ENCODE measurements at regions not wholly inside any gene's neighbourhood (a gene's known extent, or its start where the extent isn't known, plus 50 kb on each side); places are given as distances from the start of the nearest gene placed in this dataset.

DNA sequence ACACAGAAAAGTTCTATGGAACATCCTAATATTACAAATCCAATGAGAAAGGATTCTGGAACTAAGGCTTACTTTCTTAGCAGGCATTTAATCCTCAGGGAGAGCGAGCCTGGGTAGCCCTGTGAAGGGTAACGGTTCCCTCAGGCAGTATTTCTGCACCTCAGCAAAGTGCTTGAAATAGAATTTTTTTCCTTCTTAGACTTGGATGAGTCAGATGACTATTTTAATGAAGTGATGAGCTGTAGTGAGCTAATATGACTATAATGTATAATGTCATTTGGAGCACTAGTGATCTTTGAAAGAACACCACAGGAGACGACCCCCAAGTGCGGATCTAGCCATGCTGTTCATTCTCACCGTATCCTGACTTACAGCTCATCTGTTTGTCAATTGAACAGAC lies 493.0 kb upstream of the FAM241A start:
- H3K36me3 Mint-ChIP-seq (ENCODE audit: low read depth): no peaks in the 10 kb centered on the region
- no peaks in the 10 kb centered on the region for H3K9me3 Mint-ChIP-seq
- TF ChIP-seq, protein P1, sequence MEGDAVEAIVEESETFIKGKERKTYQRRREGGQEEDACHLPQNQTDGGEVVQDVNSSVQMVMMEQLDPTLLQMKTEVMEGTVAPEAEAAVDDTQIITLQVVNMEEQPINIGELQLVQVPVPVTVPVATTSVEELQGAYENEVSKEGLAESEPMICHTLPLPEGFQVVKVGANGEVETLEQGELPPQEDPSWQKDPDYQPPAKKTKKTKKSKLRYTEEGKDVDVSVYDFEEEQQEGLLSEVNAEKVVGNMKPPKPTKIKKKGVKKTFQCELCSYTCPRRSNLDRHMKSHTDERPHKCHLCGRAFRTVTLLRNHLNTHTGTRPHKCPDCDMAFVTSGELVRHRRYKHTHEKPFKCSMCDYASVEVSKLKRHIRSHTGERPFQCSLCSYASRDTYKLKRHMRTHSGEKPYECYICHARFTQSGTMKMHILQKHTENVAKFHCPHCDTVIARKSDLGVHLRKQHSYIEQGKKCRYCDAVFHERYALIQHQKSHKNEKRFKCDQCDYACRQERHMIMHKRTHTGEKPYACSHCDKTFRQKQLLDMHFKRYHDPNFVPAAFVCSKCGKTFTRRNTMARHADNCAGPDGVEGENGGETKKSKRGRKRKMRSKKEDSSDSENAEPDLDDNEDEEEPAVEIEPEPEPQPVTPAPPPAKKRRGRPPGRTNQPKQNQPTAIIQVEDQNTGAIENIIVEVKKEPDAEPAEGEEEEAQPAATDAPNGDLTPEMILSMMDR (IDR thresholded peaks at IDR 0.05): no peak
- DNase-seq: peak; percentile 40
- H3K27me3 Mint-ChIP-seq (ENCODE audit: insufficient read depth): no peaks in the 10 kb centered on the region; the same call in none of the 2 replicates
- peaks cover 12% of the 10 kb centered on the region for H3K4me1 Mint-ChIP-seq (ENCODE audit: low read depth)
- H3K4me3 Mint-ChIP-seq: no peak overlapping the region
- H3K27ac Mint-ChIP-seq: no peak overlapping the region

DNA sequence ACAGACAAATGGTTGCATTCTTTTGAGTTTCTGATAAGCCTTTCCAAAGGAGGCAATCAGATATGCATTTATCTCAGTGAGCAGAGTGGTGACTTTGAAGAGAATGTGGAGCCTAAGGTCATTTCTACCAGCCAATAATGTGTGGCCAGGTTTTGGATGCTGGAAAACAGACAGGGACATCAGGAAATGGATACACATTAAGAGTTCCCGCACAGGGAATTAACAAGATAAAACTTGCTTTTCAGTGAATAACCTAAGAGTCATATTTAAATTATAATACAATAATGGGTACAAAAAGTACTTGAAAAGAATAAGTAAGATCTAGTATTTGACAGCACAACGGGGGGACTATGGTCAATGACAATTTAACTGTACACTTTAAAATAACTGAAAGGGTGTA lies 492.3 kb upstream of the FAM241A start:
- no peaks in the 10 kb centered on the region for H3K36me3 Mint-ChIP-seq (ENCODE audit: low read depth)
- no peak overlapping the region for H3K4me3 Mint-ChIP-seq
- no peak for DNase-seq
- peaks cover 12% of the 10 kb centered on the region for H3K4me1 Mint-ChIP-seq (ENCODE audit: low read depth)
- H3K27me3 Mint-ChIP-seq (ENCODE audit: insufficient read depth): no peaks in the 10 kb centered on the region; the same call in none of the 2 replicates
- no peak overlapping the region for H3K27ac Mint-ChIP-seq
- no peaks in the 10 kb centered on the region for H3K9me3 Mint-ChIP-seq
- TF ChIP-seq, protein P1 (IDR thresholded peaks at IDR 0.05): no peak

DNA sequence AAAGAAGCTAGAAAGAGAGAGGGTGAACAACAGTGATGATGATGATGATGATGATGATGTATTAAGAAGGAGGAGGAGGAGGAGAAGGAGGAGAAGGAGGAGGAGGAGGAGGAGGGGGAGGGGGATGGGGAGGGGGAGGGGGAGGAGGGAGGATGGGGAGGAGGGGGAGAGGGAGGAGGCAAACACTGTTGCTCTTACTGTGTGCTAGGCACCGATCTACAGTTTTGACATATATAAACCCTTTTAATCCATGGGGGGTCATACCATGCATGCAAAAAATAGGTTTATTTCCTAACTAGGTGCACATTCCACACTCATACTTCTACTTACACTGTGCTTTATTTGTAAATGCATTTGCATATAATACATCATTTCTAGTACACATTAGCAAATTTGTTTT lies 482.8 kb upstream of the FAM241A start:
- DNase-seq: no peak
- H3K4me1 Mint-ChIP-seq (ENCODE audit: low read depth): no peaks in the 10 kb centered on the region
- TF ChIP-seq, protein P1 (IDR thresholded peaks at IDR 0.05): no peak
- no peak overlapping the region for H3K27ac Mint-ChIP-seq
- no peaks in the 10 kb centered on the region for H3K9me3 Mint-ChIP-seq
- no peak overlapping the region; the same call in 1 of the 2 replicates for H3K4me3 Mint-ChIP-seq
- H3K36me3 Mint-ChIP-seq (ENCODE audit: low read depth): no peaks in the 10 kb centered on the region
- no peaks in the 10 kb centered on the region; the same call in 1 of the 2 replicates for H3K27me3 Mint-ChIP-seq (ENCODE audit: insufficient read depth)

DNA sequence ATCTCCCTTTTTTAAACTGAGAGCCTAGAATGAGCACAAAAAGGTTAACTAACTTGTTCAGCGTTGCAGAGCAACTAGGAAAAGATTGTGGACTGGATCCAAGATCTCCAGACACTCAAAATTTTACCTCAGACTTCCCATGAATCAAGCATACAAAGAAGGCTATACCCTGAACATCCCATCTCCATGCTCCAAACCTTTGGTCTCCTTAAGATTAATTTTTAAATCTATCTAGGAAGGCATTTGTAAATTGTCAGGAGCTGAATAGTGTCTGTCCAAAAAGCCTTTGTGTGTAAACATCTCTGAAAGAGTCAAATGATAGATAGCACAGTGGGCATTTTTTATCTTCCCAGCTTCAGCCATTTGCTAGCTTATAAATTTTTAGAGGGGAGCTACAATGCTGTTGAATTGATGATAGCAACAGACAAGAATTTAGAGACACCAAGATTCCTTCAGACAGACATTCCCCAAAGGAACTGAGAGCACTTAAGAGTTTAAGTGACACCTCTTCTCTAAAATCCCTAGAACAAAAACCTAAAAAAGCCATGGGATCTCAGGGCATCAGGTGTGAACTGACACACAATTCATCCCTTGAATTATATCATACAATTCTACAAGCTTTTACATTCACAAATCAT lies 480.8 kb upstream of the FAM241A start:
- TF ChIP-seq, protein P1 (IDR thresholded peaks at IDR 0.05): no peak
- H3K27ac Mint-ChIP-seq: no peak overlapping the region

DNA sequence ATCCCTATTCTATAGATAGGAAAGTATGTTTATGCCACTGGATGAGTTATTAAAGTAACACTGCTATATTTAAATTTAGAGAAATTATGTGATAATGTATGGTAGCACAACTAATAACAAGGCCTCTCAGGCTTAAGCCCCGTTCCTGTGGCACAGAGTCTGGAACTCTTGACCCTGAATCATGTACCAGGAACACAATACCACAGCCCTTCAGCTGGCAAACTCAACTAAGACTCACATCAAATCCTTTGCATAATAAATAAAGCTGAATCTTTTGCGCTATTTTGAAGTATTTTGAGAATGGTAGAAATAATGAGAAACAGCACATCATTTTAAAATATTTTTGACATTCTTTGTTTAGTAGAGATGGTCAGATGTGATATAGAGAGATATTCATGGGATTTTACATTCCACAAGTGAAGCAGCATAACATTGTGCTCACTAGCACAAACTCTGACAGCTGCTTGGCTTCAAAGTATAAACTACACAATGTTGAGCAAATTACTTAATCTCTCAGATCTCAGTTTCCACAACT lies 478.4 kb upstream of the FAM241A start:
- Mint-ChIP-seq H3K27ac (no peak overlapping the region), H3K4me3 (no peak overlapping the region)

More for the DNA sequence above, 480.8 kb upstream of the FAM241A start:
- Mint-ChIP-seq H3K4me3 (no peak overlapping the region), H3K27me3 (ENCODE audit: insufficient read depth) (no peaks in the 10 kb centered on the region; the same call in 1 of the 2 replicates), H3K36me3 (ENCODE audit: low read depth) (no peaks in the 10 kb centered on the region), H3K9me3 (no peaks in the 10 kb centered on the region), H3K4me1 (ENCODE audit: low read depth) (no peaks in the 10 kb centered on the region)
- no peak for DNase-seq

More for the DNA sequence above, 478.4 kb upstream of the FAM241A start:
- H3K4me1 Mint-ChIP-seq (ENCODE audit: low read depth): no peaks in the 10 kb centered on the region
- no peaks in the 10 kb centered on the region for H3K27me3 Mint-ChIP-seq (ENCODE audit: insufficient read depth)
- H3K36me3 Mint-ChIP-seq (ENCODE audit: low read depth): no peaks in the 10 kb centered on the region
- TF ChIP-seq, protein P1 (IDR thresholded peaks at IDR 0.05): no peak
- DNase-seq: no peak
- H3K9me3 Mint-ChIP-seq: no peaks in the 10 kb centered on the region
